Peyer's patch (tissue), 4 donors: ENCODE measurements at regions not wholly inside any gene's neighbourhood (a gene's known extent, or its start where the extent isn't known, plus 50 kb on each side); places are given as distances from the start of the nearest gene placed in this dataset.
A peak's percentile ranks its signal among the peaks of the same experiment; 100 is the strongest.

Experiments used
- DNase-seq, 3 donors: peaks; one replicate each; pipeline ENCODE4 v3.0.0-alpha.2; 2017 to 2019
- H3K27ac ChIP-seq, 4 donors: fragments of 200-600 bp; sonication (generic); one replicate each; pipeline ENCODE4 v1.5.1; 2016 to 2019
- H3K27me3 ChIP-seq, 2 donors: fragments of 200-600 bp; sonication (generic); one replicate each; pipeline ENCODE4 v1.5.1; 2019
- H3K36me3 ChIP-seq, 3 donors: fragments of 200-600 bp; sonication (generic); one replicate each; pipeline ENCODE4 v1.5.1; 2016 to 2019
- H3K4me1 ChIP-seq, 4 donors: fragments of 200-600 bp; sonication (generic); one replicate each; pipeline ENCODE4 v1.5.1; 2016 to 2019
- H3K4me3 ChIP-seq, 4 donors: fragments of 200-600 bp; sonication (generic); 1 replicate in 3 of 4; 2 replicates in 1 of 4; pipeline ENCODE4 v1.5.1; 2016 to 2019; ENCODE audit warnings: mild to moderate bottlenecking in 1 of 4
- H3K9me3 ChIP-seq, 4 donors: fragments of 200-600 bp; sonication (generic); one replicate each; pipeline ENCODE4 v1.5.1; 2016 to 2019; ENCODE audit warnings: mild to moderate bottlenecking in 1 of 4
- POLR2A ChIP-seq, 2 donors: fragments of 450-650 bp; IDR thresholded peaks; one replicate each; pipeline ENCODE4 v1.5.1; 2017; ENCODE audit warnings: antibody characterized with exemption in 2 of 2, mild to moderate bottlenecking in 2 of 2, moderate library complexity in 2 of 2
- TF ChIP-seq, protein P1 (sequence below), 6 experiments: fragments of 450-650 bp in 4 of 6; fragments of 200-600 bp in 2 of 6; sonication (generic) in 1 of 6; IDR thresholded peaks; one replicate each; pipeline ENCODE4 v1.5.1; 2017 to 2019; ENCODE audit warnings: antibody characterized with exemption in 6 of 6, mild to moderate bottlenecking in 3 of 6, moderate library complexity in 1 of 6

DNA sequence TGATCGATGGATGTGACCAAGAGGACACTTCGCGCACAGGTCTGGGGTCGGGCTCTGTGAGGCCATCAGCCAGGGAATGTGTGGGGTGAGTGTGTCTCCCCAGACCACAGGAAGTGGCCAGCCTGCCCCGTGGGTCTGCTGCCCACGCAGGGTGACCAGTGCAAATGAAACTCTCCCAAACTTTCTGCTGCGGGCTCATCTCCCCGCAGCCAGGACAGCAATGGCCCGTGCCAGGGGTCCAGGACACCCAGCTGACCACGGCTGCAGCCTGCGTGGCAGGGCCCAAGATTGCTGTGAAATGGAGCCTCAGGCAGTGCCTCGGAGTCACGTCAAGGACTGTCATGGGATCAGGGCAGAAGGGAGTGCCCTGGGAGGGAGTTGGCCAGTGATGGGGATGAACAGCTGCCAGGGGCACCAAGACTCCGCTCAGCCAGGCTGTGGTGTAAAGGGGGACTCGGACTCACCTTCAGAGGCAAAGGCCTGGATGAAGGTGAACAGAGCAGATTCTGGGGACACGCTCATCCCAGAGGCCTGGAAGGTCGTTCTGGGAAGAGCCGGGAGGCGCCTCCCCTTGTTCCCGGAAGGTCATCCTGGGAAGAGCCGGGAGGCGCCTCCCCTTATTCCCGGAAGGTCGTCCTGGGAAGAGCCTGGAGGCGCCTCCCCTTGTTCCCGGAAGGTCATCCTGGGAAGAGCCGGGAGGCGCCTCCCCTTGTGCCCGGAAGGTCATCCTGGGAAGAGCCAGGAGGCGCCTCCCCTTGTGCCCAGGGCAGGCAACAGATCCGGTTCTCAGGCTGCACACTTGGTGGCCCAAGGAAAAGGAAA lies 252.6 kb downstream of the BRD1 start:
- TF ChIP-seq, protein P1, sequence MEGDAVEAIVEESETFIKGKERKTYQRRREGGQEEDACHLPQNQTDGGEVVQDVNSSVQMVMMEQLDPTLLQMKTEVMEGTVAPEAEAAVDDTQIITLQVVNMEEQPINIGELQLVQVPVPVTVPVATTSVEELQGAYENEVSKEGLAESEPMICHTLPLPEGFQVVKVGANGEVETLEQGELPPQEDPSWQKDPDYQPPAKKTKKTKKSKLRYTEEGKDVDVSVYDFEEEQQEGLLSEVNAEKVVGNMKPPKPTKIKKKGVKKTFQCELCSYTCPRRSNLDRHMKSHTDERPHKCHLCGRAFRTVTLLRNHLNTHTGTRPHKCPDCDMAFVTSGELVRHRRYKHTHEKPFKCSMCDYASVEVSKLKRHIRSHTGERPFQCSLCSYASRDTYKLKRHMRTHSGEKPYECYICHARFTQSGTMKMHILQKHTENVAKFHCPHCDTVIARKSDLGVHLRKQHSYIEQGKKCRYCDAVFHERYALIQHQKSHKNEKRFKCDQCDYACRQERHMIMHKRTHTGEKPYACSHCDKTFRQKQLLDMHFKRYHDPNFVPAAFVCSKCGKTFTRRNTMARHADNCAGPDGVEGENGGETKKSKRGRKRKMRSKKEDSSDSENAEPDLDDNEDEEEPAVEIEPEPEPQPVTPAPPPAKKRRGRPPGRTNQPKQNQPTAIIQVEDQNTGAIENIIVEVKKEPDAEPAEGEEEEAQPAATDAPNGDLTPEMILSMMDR (IDR thresholded peaks at IDR 0.05) = no peak
- TF ChIP-seq POLR2A (IDR thresholded peaks at IDR 0.05) = no peak
- H3K4me1 ChIP-seq = no peaks in the 10 kb centered on the region
- H3K36me3 ChIP-seq = no peaks in the 10 kb centered on the region
- no peaks in the 10 kb centered on the region for H3K27me3 ChIP-seq
- H3K9me3 ChIP-seq = no peaks in the 10 kb centered on the region
- peak in 2 of 3 donors; percentile 27 to 29 for DNase-seq
- H3K27ac ChIP-seq = peak overlapping the region in 2 of 4 donors; percentile 19 to 48
- H3K4me3 ChIP-seq = no peak overlapping the region

DNA sequence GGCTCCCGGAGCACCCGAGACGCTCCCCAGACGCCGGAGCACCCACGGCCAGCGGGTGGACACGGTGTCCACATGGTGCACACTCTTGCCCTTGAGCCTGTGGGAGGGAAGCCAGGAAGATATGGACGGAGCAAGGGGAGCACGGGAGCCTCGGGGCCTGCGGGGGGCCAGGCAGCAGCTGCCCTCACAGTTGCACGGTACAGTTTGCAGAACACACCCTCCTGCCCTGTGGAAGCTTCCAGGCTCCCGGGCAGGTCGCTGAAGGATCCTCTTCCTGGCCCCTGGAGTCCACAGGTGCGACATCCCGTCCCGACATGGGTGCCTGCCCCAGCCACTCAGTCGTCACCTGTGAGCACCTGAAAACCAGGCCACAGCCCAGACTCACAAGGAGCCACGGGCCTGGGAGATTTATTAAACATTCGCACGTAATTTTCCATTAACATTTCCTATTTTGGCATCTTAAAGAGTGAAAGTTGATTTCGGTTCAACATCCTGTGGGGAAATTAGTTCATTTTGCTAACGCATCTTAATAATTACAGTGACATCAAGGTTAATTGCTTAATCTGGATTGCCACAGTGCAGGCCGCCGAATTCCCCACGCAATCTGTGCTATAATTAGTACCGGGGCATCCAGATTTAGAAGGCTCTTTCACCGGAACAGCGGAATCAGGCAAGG lies 253.3 kb downstream of the BRD1 start:
- H3K9me3 ChIP-seq = no peaks in the 10 kb centered on the region
- no peak overlapping the region for H3K4me3 ChIP-seq
- H3K36me3 ChIP-seq = no peaks in the 10 kb centered on the region
- H3K4me1 ChIP-seq = no peaks in the 10 kb centered on the region
- peak overlapping the region in 1 of 4 donors; percentile 19 for H3K27ac ChIP-seq
- peak in 2 of 3 donors; percentile 14 to 18 for DNase-seq
- H3K27me3 ChIP-seq = no peaks in the 10 kb centered on the region
- TF ChIP-seq POLR2A (IDR thresholded peaks at IDR 0.05) = no peak
- TF ChIP-seq, protein P1 (IDR thresholded peaks at IDR 0.05) = no peak

DNA sequence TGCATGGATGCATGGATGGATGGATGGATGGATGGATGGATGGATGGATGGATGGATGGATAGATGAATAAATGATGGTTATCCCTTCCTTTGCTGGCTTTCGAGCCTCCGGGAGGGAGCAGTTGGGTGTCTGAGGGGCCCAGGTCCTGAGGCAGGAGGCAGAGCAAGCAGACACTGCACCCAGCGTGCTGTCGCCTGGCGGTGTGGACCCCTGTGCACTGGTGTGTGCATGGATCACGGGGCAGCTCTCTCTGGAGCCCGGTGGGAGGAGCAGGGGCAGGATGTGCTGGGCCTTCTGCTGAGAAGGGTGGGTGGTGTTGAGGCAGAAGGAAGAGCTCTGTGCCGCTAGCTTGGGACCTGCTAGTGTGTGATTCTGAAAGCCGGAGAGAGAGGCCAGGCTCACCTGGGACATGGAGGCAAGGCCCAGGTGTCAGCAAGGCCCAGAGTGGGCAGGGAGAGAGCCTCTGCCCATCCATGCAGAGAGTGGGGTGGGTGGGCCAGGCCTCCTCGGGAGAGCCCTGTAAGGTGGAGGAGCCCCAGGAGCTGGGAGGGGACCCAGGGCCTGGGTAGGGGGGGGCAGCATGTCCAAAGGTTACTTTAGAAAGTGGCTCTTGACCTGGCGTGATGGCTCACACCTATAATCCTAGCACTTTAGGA lies 254.4 kb downstream of the BRD1 start:
- no peak overlapping the region for H3K4me3 ChIP-seq
- DNase-seq = peak in 2 of 3 donors; percentile 38 to 40

DNA sequence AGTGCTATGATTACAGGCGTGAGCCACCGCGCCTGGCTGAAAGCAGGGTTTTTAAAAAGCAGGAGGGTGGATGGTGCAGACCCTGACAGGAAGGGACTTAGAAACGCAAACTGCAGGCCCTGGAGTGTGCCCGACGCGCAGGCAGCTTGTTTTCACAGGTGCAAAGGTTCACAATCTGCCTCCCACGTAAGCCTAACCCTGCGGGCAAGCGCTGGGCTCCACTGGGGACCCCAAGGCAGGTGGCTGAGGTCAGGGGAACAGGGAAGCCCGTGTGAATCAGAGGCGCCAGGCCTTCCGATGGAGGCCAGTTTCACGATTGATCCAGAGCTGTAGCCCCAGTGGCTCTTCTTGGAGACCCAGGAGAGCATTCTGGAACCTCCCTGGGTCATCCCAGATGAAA lies 256.3 kb downstream of the BRD1 start:
- DNase-seq = peak in 1 of 3 donors; percentile 24
- no peak overlapping the region for H3K27ac ChIP-seq
- TF ChIP-seq POLR2A (IDR thresholded peaks at IDR 0.05) = no peak
- TF ChIP-seq, protein P1 (IDR thresholded peaks at IDR 0.05) = no peak

More for the DNA sequence above, 254.4 kb downstream of the BRD1 start:
- no peak for TF ChIP-seq POLR2A (IDR thresholded peaks at IDR 0.05)
- TF ChIP-seq, protein P1 (IDR thresholded peaks at IDR 0.05) = no peak
- no peaks in the 10 kb centered on the region for H3K9me3 ChIP-seq
- H3K27me3 ChIP-seq = no peaks in the 10 kb centered on the region
- no peak overlapping the region for H3K27ac ChIP-seq
- no peaks in the 10 kb centered on the region for H3K36me3 ChIP-seq
- H3K4me1 ChIP-seq = no peaks in the 10 kb centered on the region

DNA sequence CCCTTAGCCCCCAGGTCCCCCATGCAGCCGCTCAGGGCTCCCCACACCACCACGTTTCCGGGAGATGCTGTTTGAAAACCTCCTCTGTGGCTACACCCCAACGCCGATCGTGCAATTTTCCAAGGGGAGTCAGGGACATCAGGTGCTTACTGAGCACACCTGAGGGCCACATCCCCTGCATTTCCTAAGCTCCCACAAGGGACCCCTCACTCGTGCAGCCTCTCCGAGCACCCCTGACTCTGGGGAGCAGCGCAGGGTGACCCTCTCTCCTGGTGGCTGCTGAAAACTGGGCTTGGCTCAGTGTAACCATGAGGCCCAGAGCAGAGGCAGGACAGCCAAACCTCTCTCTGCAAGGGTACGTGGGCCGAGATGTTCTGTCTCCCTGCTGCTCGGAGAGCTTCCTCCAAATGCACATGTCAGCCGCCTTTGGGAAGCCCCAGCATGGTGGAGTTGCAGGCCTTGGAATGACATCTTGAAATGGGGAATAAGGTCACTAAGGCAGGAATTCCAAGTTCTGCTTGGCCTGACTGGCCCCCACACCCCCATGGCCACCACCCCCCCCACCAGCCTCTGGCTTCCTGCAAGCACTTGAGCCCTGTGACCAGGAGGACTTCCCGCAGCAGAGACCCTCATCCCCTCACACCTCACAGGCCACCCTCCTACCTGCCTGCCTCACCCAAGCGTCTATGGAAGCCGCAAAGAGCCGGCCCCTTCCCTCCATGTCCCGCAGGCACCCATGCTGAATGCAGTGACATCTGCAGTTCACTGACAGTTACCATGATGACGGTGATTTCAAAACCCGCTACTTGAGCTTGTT lies 257.4 kb downstream of the BRD1 start:
- Histone ChIP-seq H3K27me3 (no peaks in the 10 kb centered on the region), H3K36me3 (no peaks in the 10 kb centered on the region), H3K4me1 (no peaks in the 10 kb centered on the region), H3K4me3 (no peak overlapping the region), H3K9me3 (no peaks in the 10 kb centered on the region), H3K27ac (no peak overlapping the region)
- DNase-seq = peak in 2 of 3 donors; percentile 19 to 37
- TF ChIP-seq, protein P1 (IDR thresholded peaks at IDR 0.05) = no peak
- no peak for TF ChIP-seq POLR2A (IDR thresholded peaks at IDR 0.05)

More for the DNA sequence above, 256.3 kb downstream of the BRD1 start:
- no peaks in the 10 kb centered on the region for H3K27me3 ChIP-seq
- H3K36me3 ChIP-seq = no peaks in the 10 kb centered on the region
- no peaks in the 10 kb centered on the region for H3K9me3 ChIP-seq
- H3K4me3 ChIP-seq = no peak overlapping the region
- no peaks in the 10 kb centered on the region for H3K4me1 ChIP-seq
